Tibial artery (tissue), 4 donors: ENCODE measurements at regions not wholly inside any gene's neighbourhood (a gene's known extent, or its start where the extent isn't known, plus 50 kb on each side); places are given as distances from the start of the nearest gene placed in this dataset.

Experiments used
- DNase-seq, 2 donors: peaks; one replicate each; pipeline ENCODE4 v3.0.0-alpha.2; 2019
- H3K27ac ChIP-seq, 2 donors: fragments of 200-600 bp; sonication (generic) in 1 of 2; 1 replicate in 1 of 2; 2 replicates in 1 of 2; pipeline ENCODE4 v1.5.1; 2018 to 2019; ENCODE audit warnings: mild to moderate bottlenecking in 1 of 2
- H3K27me3 ChIP-seq, 2 donors: fragments of 200-600 bp; sonication (generic) in 1 of 2; one replicate each; pipeline versions ENCODE4 v1.5.1 to v1.6.0; 2016 to 2019
- H3K36me3 ChIP-seq, 3 donors: fragments of 200-600 bp; sonication (generic) in 2 of 3; one replicate each; pipeline ENCODE4 v1.5.1; 2016 to 2019; ENCODE audit warnings: mild to moderate bottlenecking in 2 of 3
- H3K4me1 ChIP-seq, 4 donors: fragments of 200-600 bp; sonication (generic) in 2 of 4; 1 replicate in 3 of 4; 2 replicates in 1 of 4; pipeline ENCODE4 v1.5.1; 2016 to 2019
- H3K4me3 ChIP-seq, 2 donors: fragments of 200-600 bp; sonication (generic) in 1 of 2; 1 replicate in 1 of 2; 2 replicates in 1 of 2; pipeline ENCODE4 v1.5.1; 2018 to 2019; ENCODE audit warnings: mild to moderate bottlenecking in 2 of 2
- H3K9me3 ChIP-seq, 3 donors: fragments of 200-600 bp; sonication (generic) in 1 of 3; one replicate each; pipeline ENCODE4 v1.5.1; 2016 to 2019
- intact Hi-C: fragments of 100-400 bp; cut with DNase I; formaldehyde crosslinking; loops from one replicate; pipeline ENCODE4 v1.15.0; 2023; ENCODE audit warnings: low total_unique reads
- TF ChIP-seq, protein P1 (sequence below), 2 experiments: fragments of 200-600 bp in 1 of 2; fragments of 450-650 bp in 1 of 2; IDR thresholded peaks; one replicate each; pipeline ENCODE4 v1.5.1; 2017 to 2019; ENCODE audit warnings: antibody characterized with exemption in 2 of 2, mild to moderate bottlenecking in 1 of 2, moderate library complexity in 1 of 2

DNA sequence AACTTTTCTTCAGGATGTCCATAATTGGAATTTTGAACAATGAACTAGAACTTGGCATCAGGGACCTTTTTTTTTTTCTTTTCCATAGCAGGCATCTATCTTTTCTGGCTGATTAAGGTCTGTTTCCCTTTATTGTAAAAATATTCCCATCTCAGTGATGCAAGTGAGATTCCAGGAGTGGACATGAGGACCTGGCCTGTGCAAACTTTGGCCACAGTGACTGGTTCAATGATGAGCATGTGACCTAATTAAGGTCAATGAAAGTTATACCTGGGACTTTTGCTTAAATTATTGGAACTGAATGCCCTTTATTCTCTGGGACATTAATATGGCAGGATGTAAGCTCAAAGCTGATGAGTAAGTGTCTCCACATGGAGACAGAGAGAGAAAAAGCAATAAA, 83.8 kb downstream of the DIO2 start:
- TF ChIP-seq, protein P1, sequence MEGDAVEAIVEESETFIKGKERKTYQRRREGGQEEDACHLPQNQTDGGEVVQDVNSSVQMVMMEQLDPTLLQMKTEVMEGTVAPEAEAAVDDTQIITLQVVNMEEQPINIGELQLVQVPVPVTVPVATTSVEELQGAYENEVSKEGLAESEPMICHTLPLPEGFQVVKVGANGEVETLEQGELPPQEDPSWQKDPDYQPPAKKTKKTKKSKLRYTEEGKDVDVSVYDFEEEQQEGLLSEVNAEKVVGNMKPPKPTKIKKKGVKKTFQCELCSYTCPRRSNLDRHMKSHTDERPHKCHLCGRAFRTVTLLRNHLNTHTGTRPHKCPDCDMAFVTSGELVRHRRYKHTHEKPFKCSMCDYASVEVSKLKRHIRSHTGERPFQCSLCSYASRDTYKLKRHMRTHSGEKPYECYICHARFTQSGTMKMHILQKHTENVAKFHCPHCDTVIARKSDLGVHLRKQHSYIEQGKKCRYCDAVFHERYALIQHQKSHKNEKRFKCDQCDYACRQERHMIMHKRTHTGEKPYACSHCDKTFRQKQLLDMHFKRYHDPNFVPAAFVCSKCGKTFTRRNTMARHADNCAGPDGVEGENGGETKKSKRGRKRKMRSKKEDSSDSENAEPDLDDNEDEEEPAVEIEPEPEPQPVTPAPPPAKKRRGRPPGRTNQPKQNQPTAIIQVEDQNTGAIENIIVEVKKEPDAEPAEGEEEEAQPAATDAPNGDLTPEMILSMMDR (IDR thresholded peaks at IDR 0.05) = no peak
- intact Hi-C loops = no loop called here
- Histone ChIP-seq H3K27me3 (no peaks in the 10 kb centered on the region), H3K9me3 (no peaks in the 10 kb centered on the region), H3K4me1 (no peaks in the 10 kb centered on the region), H3K4me3 (no peak overlapping the region), H3K36me3 (no peaks in the 10 kb centered on the region), H3K27ac (no peak overlapping the region)
- no peak for DNase-seq

DNA sequence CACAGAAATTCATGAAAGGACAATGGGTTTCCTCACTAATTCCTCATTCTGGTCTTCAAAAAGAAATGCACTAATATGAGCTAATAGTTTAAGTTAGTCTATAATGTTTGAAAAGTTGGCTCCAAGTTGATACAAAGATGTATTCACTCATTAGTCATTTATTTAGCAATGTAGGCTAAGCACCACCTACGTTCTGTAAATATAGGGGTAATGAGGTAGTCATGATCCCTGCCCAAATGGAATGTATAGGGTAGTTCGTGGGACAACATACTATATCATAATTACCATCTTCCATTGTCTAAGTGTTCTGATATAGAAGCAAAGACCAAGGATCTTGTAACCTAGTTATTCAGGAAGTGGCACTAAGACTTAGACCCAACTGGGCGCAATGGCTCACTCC, 86.5 kb downstream of the DIO2 start:
- DNase-seq = no peak
- Histone ChIP-seq H3K27me3 (no peaks in the 10 kb centered on the region), H3K9me3 (no peaks in the 10 kb centered on the region), H3K4me3 (no peak overlapping the region), H3K27ac (no peak overlapping the region), H3K4me1 (no peaks in the 10 kb centered on the region), H3K36me3 (no peaks in the 10 kb centered on the region)
- intact Hi-C loops = no loop called here
- TF ChIP-seq, protein P1 (IDR thresholded peaks at IDR 0.05) = no peak

DNA sequence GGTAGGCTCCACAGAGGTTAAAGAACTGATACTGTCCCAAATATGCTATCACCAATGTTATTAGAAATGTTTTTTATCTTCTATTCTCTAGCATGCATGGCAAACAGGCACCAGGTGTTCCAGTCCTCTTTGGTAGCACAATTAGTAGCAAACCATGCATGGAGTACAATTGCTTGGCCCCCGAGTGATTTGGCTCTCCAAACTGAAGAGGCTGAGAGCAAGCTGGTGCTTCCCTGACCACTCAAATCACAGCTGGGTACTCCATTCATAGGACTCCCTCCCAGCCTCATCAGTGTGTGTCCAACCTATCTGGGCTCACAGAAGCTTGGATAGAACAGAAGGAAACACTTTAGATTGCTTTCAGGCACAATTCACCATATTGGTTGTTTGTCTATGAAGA, 93.4 kb downstream of the DIO2 start:
- no peaks in the 10 kb centered on the region for H3K9me3 ChIP-seq
- no peaks in the 10 kb centered on the region for H3K36me3 ChIP-seq
- no peaks in the 10 kb centered on the region for H3K27me3 ChIP-seq
- no peak for DNase-seq
- no peak overlapping the region for H3K27ac ChIP-seq
- no peak overlapping the region for H3K4me3 ChIP-seq
- intact Hi-C loops = no loop called here
- no peaks in the 10 kb centered on the region for H3K4me1 ChIP-seq
- TF ChIP-seq, protein P1 (IDR thresholded peaks at IDR 0.05) = no peak

DNA sequence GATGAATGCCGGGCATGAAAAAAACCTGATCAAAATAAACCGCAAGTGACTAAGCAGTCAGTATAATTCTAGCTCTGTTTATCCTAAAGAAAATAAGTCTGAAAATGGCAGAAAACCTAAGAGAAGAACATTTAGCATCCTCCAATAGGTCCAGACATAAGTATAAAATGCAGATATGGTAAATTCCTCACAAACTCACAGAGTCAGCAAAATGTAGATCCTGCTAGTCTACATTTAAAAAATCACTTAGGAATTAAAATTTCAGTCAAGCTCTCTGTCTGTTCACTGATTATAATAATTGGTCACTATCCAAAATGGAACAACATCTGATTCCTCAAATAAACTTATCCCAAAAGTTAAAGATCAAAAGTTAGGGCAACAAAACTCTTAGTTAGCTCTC, 95.1 kb downstream of the DIO2 start:
- no peaks in the 10 kb centered on the region for H3K9me3 ChIP-seq
- no peak overlapping the region for H3K27ac ChIP-seq
- intact Hi-C loops = no loop called here
- no peak for DNase-seq
- H3K4me3 ChIP-seq = no peak overlapping the region
- no peaks in the 10 kb centered on the region for H3K36me3 ChIP-seq
- H3K4me1 ChIP-seq = no peaks in the 10 kb centered on the region
- TF ChIP-seq, protein P1 (IDR thresholded peaks at IDR 0.05) = no peak
- H3K27me3 ChIP-seq = no peaks in the 10 kb centered on the region

DNA sequence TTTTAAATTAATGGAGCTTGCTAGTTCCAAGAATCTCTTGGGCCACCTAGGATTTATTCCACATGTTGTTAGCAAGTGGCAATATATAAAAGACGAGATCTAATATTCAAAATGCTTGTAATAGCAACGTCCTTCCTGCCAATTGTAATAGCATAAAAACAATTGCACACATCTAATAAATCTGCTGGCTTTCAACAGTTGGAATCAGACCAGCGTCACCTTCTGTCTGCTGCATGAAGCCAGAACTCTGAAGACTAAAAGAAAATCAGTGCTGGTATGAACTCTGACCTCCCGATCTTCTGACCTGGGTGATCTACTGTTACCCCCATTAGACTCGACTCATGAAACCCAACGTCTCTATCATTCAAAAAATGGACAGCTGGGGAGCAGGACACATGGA, 100.6 kb downstream of the DIO2 start:
- Histone ChIP-seq H3K27me3 (no peaks in the 10 kb centered on the region), H3K4me1 (no peaks in the 10 kb centered on the region), H3K36me3 (no peaks in the 10 kb centered on the region), H3K27ac (no peak overlapping the region), H3K4me3 (no peak overlapping the region), H3K9me3 (no peaks in the 10 kb centered on the region)
- intact Hi-C loops = no loop called here
- DNase-seq = no peak
- TF ChIP-seq, protein P1 (IDR thresholded peaks at IDR 0.05) = no peak

DNA sequence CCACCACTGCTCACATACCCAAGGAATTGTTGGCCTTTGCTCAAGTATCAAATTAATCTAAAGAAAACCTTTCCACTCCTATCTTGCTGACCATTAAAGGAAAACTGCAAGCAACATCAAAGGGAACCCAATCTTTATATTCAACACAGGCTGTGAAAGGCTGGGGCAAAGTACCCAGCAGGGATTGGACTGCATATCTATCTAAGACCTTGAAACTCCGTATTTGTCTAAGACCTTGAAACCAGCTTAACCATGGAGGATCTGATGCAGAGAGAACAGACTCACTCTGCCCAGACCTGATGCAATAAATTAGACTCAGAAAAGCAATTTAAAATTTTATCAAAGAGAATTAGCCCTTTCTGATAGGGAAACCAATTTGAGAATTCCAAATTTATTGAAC, 102.2 kb downstream of the DIO2 start:
- Histone ChIP-seq H3K36me3 (no peaks in the 10 kb centered on the region), H3K9me3 (no peaks in the 10 kb centered on the region), H3K27me3 (no peaks in the 10 kb centered on the region), H3K4me3 (no peak overlapping the region), H3K27ac (no peak overlapping the region), H3K4me1 (no peaks in the 10 kb centered on the region)
- intact Hi-C loops = no loop called here
- DNase-seq = no peak
- TF ChIP-seq, protein P1 (IDR thresholded peaks at IDR 0.05) = no peak
